Fibroblast of skin of abdomen (primary cell): ENCODE measurements at regions not wholly inside any gene's neighbourhood (a gene's known extent, or its start where the extent isn't known, plus 50 kb on each side); places are given as distances from the start of the nearest gene placed in this dataset.
A peak's percentile ranks its signal among the peaks of the same experiment; 100 is the strongest.
"Not testable (repeated sequence)": the region's sequence is repeated elsewhere in the genome, so short reads cannot be mapped to it uniquely, and the experiment has no call there.

Source experiments
- DNase-seq: peaks from one replicate; pipeline ENCODE4 v3.0.0-alpha.2; 2013

- DNase-seq, result no peak
Observed at GRCh38 chr5:87150630-87151029, 117.1 kb upstream of the RASA1 start.

DNA sequence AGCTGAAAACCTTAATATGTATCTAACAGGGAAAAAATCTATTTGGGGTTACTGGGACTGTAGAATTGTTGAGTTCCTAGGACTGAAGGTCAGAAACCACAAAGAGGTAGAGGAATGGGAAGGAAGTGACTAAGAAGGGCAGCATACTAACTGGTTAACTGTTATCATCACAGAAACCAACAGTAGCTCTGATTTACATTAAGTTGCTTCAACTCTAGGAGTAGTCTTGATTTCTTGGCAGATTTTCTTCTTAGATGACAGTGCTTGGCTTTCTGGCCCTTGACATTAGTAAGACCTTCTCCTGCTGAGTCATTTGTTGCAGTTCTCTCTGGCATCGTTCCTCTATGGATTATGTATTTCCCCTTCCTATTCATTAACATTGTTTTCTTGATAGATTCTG, 116.1 kb upstream of the RASA1 start:
- peak; percentile 93 for DNase-seq

- no peak for DNase-seq
Observed at GRCh38 chr5:87152886-87153285, 114.8 kb upstream of the RASA1 start.

GRCh38 chr5:87154191-87154590, 113.5 kb upstream of the RASA1 start:
- DNase-seq, result no peak

DNA sequence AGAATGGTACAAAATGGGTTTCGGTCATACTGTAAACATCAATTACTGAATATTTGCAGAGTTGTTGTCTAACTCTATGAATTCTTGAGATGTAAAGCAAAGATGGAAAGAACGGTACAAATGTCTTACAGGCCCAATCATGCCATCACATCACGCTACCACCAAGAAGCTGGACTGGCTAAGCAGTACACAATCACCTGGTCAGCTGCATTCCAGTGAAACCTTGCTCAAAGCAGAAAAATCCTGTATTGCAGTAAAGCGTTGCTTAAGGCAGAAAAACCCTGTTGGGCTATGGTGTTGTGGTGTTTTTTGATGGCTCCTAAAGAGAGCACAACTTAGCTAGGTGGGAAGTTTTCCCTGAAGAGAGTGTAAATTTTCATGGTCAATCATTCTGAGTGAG, 112.6 kb upstream of the RASA1 start:
- no peak for DNase-seq

GRCh38 chr5:87156631-87157030, 111.1 kb upstream of the RASA1 start:
- DNase-seq, result no peak

- DNase-seq, result peak; percentile 35
Observed at GRCh38 chr5:87164409-87164808, 103.3 kb upstream of the RASA1 start.

DNA sequence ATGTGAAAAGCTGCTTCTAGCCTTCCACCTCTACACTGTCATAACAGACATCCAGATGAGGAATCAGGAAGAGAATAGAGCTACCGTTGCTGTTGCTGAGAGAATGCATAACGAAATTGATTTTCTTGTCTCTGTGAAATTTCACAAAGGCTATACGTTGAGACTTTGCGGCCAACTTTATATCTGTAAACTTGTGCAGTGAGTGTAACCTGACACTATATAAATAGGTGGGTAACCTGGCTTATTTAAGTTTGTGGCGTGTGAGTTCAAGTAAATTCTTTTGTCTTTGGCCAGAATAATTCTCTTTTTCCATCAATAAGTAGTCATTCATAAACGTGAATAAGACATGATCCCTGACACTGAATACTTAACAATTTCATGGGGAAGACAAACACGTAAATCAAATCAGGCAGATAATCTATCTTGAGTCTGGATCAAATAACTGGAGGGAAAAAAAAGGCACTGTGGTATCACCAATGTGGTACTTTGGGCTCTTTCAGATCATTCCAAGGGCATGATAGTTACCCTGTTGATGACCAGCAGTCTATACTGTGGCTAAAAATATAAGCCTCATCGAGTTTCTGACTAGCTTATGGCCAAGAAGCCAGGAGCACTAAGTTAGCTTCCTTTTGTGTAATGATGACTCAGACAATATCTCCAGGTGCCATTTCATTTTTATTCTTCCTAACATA, 98.2 kb upstream of the RASA1 start:
- DNase-seq, result peak; percentile 5

- no peak for DNase-seq
Observed at GRCh38 chr5:87170799-87171198, 96.9 kb upstream of the RASA1 start.

- peak; percentile 35 for DNase-seq
Observed at GRCh38 chr5:87182649-87183048, 85.0 kb upstream of the RASA1 start.

DNA sequence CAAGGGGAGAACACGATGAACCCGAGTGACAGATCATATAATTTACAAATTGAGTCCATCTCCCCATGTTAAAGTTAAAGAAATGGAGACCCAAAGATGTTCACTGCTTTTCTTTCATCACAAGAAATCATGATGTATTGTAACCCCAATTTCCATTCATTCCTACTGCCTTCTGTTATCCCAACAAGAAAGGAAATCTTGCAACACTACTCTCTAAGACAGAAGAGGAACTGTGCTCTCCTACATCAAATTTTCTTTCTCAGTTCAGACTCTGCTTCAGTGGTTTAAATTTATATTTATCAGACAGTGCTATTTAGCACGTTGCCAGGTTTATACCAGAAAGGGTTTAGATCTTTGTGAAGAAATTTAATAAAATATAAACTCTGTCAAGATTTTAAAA, 83.8 kb upstream of the RASA1 start:
- DNase-seq, result no peak

DNA sequence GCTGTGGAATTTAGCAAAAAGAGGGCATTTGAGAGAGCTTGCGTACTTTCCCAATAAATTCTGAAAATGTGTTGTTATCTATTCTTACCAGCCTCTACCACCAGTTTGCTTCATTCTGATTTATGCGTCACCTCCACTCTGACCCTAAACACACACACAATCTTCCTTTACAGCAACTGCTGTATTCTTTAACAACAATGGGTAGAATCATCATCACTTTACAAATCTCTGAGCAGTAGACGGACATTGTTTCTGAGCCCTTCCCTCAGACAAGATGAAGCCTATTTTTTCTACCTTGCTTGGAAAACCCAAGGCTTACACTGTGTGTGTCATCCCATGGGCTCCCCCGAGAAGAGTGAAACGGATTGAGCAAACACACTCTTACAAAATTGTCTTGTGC, 83.1 kb upstream of the RASA1 start:
- DNase-seq, result no peak

DNA sequence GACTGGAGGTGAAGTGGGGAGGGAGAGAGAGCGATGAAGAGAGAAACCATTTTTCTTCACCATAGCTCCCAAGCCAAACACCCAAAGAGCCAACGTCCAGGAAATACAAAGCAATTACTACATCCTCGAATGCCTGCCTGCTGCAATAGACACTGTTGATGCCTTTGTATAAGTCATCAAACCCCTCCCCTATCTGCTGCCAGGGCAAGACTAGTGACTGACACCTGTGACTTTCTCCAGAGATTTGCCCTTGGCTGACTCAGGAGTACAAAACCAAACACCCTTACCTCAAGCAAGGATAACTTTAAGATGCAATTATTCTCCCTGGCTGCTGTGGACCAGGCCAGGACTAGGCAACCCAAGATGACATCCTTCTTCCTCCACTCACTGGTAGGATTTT, 81.8 kb upstream of the RASA1 start:
- DNase-seq, result no peak

DNA sequence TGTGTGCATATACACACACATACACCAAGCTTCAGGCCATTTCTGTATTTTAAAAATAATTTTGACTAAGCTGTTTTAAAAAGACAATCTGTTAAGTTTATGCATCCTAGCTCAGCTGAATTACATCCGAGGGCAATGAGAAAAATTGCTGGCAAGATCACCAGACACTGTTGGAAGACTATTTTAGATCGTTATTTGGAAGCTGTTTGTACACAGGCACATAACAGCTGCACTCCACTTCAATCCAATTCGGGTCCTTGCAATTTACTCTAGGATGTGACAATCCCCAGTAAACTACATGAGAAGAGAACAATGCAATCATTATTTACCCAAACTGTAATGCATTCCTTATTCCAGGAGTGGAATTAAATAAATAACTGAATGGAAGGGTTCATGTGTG, 79.3 kb upstream of the RASA1 start:
- no peak for DNase-seq

DNA sequence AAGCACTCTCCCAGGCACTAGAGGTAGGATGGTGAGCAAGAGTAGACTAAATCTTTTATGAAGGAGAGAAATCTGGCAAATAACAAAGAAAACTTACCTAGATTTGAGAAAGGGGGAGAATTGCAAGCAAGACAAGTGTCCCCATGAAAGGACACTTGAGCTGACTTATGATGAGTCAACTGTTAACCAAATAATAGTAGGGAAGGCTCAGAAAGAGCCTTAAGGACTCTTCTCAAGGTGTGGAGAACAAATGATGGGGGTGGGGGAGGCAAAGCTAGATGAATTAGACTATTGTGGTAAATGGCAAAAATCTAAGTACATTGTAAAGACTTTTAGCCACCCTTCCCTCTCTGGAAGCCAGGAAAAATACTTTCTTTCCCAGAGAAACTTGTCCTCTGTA, 77.6 kb upstream of the RASA1 start:
- DNase-seq, result no peak

GRCh38 chr5:87190687-87191086, 77.0 kb upstream of the RASA1 start:
- no peak for DNase-seq

DNA sequence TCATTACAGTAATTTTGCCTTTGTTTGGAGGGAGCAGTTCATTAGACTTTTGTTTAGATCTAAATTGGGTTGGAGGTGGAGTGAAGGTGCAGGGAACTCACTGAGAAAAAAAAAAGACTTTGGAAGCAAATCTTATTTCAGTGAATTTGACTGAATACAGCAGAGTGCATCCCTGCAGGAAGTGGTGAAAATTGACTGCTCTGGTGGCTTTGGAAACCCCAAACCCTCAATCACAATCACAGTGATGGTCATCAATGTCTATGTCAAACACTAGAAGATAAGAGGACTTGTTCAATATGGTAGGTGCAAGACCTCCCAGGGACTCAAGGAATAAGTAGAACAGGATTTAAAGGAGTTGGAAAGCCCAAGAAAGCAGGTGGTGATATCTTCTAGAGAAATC, 76.0 kb upstream of the RASA1 start:
- no peak for DNase-seq

- DNase-seq, result peak; percentile 77
Observed at GRCh38 chr5:87195104-87195591, 72.5 kb upstream of the RASA1 start.

- no peak for DNase-seq
Observed at GRCh38 chr5:87195616-87196015, 72.1 kb upstream of the RASA1 start.

- no peak for DNase-seq
Observed at GRCh38 chr5:87198010-87198409, 69.7 kb upstream of the RASA1 start.

DNA sequence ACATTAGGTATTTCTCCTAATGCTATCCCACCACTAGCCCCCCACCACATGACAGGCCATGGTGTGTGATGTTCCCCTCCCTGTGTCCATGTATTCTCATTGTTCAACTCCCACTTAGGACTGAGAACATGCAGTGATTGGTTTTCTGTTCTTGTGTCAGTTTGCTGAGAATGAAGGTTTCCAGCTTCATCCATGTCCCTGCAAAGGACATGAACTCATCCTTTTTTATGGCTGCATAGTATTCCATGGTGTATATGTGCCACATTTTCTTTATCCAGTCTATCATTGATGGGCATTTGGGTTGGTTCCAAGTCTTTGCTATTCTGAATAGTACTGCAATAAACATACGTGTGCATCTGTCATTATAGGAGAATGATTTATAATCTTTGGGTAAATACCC, 68.4 kb upstream of the RASA1 start:
- not testable (repeated sequence) for DNase-seq

DNA sequence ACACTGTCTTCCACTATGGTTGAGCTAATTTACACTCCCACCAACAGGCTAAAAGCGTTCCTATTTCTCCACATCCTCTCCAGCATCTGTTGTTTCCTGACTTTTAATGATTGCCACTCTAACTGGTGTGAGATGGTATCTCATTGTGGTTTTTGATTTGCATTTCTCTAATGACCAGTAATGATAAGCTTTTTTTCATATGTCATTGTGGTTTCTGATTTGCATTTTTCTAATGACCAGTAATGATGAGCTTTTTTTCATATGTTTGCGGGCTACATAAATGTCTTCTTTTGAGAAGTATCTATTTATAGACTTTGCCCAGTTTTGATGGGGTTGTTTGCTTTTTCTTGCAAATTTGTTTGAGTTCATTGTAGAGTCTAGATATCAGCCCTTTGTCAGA, 68.0 kb upstream of the RASA1 start:
- not testable (repeated sequence) for DNase-seq

GRCh38 chr5:87210076-87210475, 57.6 kb upstream of the RASA1 start:
- DNase-seq, result no peak

- DNase-seq, result no peak
Observed at GRCh38 chr5:87210743-87211142, 56.9 kb upstream of the RASA1 start.

DNA sequence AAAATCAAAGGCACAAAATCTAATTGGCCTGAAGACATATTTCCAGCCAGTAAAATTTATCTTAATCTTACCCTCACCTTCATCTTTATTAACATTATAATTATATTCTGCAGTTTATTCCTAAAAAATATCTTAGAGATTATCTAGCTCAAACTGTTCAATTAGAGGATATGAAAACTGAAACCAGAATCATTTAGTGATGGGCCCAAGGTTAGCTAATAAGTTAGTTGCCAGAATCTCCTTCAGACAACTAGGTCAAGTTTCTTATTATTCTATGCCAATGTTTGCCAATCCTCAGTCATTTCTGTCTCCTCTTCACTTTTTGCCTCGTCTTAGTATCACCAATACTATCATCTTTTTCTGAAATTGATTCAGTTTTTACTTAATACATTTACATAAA, 56.0 kb upstream of the RASA1 start:
- no peak for DNase-seq
